ENCODE measurements at regions not wholly inside any gene's neighbourhood (a gene's known extent, or its start where the extent isn't known, plus 50 kb on each side); places are given as distances from the start of the nearest gene placed in this dataset.

DNA sequence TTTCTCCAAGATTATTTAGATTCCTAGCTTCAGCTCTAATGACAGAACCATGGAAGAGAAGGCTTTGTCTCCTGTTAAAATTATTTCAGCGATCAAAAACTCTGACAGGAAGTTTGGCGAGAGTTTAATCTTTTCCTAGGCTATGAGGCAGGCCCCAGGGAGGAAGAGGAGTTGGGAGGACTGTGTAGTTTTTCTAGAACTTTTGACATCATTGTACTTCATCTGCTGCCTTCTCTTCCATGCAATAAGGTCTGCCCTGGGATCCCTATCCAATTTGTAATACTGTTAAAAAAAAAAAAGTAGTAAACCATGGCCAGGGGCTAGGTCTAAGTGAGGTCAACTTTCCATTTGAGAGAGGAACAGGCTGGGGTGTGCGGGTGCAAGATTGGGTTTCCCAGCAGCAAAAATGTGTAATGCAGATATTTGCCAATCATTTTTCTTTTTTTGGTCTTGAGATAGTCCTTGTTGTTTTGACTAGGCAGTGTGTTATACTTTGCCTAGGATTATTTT lies 261.9 kb upstream of the ANKH start:
- H3K9me3 ChIP-seq, result no peaks in the 10 kb centered on the region
- intact Hi-C loops (cut with DNase I), result no loop called here
- H3K4me3 ChIP-seq, result no peak overlapping the region
- no peak overlapping the region for H3K27ac ChIP-seq
- H3K36me3 ChIP-seq, result no peaks in the 10 kb centered on the region
- TF ChIP-seq POLR2A (IDR thresholded peaks at IDR 0.05), result no peak
- H3K27me3 ChIP-seq, result no peaks in the 10 kb centered on the region
- H3K4me1 ChIP-seq, result no peaks in the 10 kb centered on the region
- no peak for DNase-seq (ENCODE audit: extremely low spot score in 2 of 2)

DNA sequence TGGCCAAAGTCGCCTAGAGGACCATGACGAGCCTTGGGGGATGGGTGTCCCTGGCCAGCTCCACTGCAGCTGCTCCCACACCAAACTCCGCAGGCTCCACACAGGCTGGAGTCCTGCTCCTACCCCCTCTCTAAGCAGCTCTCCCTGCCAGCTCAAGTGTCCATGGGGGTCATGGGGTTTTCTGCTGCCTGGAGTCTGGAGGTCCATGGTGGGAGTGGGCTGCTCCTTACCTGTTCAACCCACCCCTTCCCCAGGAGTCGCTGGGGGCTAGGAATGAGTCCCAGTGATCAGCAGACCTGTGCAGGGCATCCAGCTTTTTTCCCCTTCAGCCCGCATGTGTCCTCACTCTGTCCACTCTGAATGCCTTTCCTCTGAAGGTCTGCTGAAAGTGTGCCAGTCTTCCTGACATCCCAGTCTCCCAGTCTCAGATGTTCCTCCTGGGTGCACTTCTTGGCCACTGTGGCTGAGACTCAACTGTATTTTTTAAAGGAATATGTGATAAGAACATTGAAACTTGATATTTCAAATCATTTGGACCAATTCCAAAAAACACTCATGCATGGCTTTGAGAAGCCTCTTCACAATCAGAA lies 261.3 kb upstream of the ANKH start:
- TF ChIP-seq POLR2A (IDR thresholded peaks at IDR 0.05), result no peak
- no peak for TF ChIP-seq POLR2AphosphoS5 (IDR thresholded peaks at IDR 0.05; ENCODE audit: insufficient read depth in 1 of 2, low read depth in 1 of 2)
- Histone ChIP-seq H3K9me3 (no peaks in the 10 kb centered on the region), H3K4me1 (no peaks in the 10 kb centered on the region), H3K27ac (no peak overlapping the region), H3K27me3 (no peaks in the 10 kb centered on the region), H3K36me3 (no peaks in the 10 kb centered on the region), H3K4me3 (no peak overlapping the region)
- no peak for DNase-seq (ENCODE audit: extremely low spot score in 2 of 2)
- intact Hi-C loops (cut with DNase I), result no loop called here

DNA sequence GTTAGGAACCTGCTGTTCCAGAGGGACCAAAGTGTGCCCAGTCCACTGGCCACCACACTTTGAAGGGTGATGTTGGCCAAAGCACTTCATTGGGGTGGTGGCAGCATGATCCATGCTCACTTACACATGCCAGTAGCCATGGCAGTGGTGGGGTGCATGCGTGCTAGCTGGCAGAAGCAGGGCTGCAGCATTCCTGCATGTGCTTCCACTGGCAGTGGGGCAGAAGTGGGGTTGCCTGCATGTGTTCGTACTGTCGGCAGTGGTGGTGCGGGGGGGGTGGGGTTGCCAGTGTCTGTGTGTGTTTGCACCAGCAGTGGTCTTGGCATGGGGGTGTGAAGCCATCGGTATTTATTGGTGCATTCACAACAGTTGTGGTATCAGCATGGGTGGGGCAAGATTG lies 260.3 kb upstream of the ANKH start:
- H3K27ac ChIP-seq, result no peak overlapping the region
- intact Hi-C loops (cut with DNase I), result no loop called here
- DNase-seq (ENCODE audit: extremely low spot score in 2 of 2), result no peak
- H3K27me3 ChIP-seq, result no peaks in the 10 kb centered on the region
- no peaks in the 10 kb centered on the region for H3K9me3 ChIP-seq
- no peaks in the 10 kb centered on the region for H3K36me3 ChIP-seq
- TF ChIP-seq CTCF (IDR thresholded peaks at IDR 0.05) (no peak), POLR2A (IDR thresholded peaks at IDR 0.05) (no peak), POLR2AphosphoS5 (IDR thresholded peaks at IDR 0.05; ENCODE audit: insufficient read depth in 1 of 2, low read depth in 1 of 2) (no peak)
- no peaks in the 10 kb centered on the region for H3K4me1 ChIP-seq
- H3K4me3 ChIP-seq, result no peak overlapping the region

DNA sequence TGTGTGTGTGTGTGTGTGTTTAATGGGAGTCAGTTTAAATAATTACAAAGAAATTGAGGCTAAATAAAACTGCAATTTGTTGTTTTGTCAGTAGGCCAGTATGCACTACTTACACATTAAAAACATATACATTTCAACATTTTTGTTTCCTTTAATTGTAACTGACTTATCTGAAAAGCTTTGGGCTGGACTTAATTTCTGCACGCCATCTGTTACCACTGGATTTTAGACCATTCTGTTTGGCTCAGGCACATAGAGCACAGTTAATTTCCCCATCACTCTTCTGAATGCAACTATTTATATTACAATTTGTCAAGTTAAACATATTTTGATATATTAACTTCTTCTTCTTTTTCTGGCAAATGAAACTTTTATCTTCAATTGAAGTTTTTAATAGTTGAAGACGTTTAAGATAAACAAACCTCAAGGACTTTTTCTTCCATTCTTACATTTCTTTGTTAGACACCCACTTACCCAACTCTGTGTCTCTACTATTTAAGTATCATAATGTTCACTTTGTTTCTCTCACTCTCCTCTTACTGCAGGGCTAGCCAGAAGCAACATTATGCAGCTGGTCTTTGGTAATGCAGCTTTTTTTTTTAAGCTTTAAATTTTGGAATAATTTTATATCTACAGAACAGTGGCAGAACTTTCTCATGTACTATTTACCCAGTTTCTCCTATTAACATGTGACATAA lies 253.4 kb upstream of the ANKH start:
- intact Hi-C loops (cut with DNase I), result no loop called here

GRCh38 chr5:15124461-15124860 lies 252.9 kb upstream of the ANKH start:
- H3K27ac ChIP-seq, result no peak overlapping the region
- no peaks in the 10 kb centered on the region for H3K9me3 ChIP-seq
- H3K27me3 ChIP-seq, result no peaks in the 10 kb centered on the region
- TF ChIP-seq POLR2AphosphoS5 (IDR thresholded peaks at IDR 0.05; ENCODE audit: insufficient read depth in 1 of 2, low read depth in 1 of 2) (no peak), CTCF (IDR thresholded peaks at IDR 0.05) (no peak), POLR2A (IDR thresholded peaks at IDR 0.05) (no peak)
- H3K36me3 ChIP-seq, result no peaks in the 10 kb centered on the region
- intact Hi-C loops (cut with DNase I), result no loop called here
- no peak for DNase-seq (ENCODE audit: extremely low spot score in 2 of 2)
- H3K4me3 ChIP-seq, result no peak overlapping the region
- H3K4me1 ChIP-seq, result no peaks in the 10 kb centered on the region

More for the DNA sequence above, 253.4 kb upstream of the ANKH start:
- H3K27me3 ChIP-seq, result no peaks in the 10 kb centered on the region
- no peak for TF ChIP-seq POLR2AphosphoS5 (IDR thresholded peaks at IDR 0.05; ENCODE audit: insufficient read depth in 1 of 2, low read depth in 1 of 2)
- TF ChIP-seq POLR2A (IDR thresholded peaks at IDR 0.05), result no peak
- TF ChIP-seq CTCF (IDR thresholded peaks at IDR 0.05), result no peak
- no peaks in the 10 kb centered on the region for H3K4me1 ChIP-seq
- H3K27ac ChIP-seq, result no peak overlapping the region
- no peak overlapping the region for H3K4me3 ChIP-seq
- no peak for DNase-seq (ENCODE audit: extremely low spot score in 2 of 2)
- no peaks in the 10 kb centered on the region for H3K36me3 ChIP-seq
- H3K9me3 ChIP-seq, result no peaks in the 10 kb centered on the region

- intact Hi-C loops (cut with DNase I), result no loop called here
- no peak overlapping the region for H3K4me3 ChIP-seq
- no peak for DNase-seq (ENCODE audit: extremely low spot score in 2 of 2)
- no peaks in the 10 kb centered on the region for H3K27me3 ChIP-seq
- no peaks in the 10 kb centered on the region for H3K36me3 ChIP-seq
- TF ChIP-seq POLR2AphosphoS5 (IDR thresholded peaks at IDR 0.05; ENCODE audit: insufficient read depth in 1 of 2, low read depth in 1 of 2) (no peak), POLR2A (IDR thresholded peaks at IDR 0.05) (no peak), CTCF (IDR thresholded peaks at IDR 0.05) (no peak)
- peak overlapping the region; percentile 9 for H3K27ac ChIP-seq
- peaks cover 5% of the 10 kb centered on the region for H3K4me1 ChIP-seq
- no peaks in the 10 kb centered on the region for H3K9me3 ChIP-seq
These were observed 246.1 kb upstream of the ANKH start for GRCh38 chr5:15117688-15118087.

All from vagina (tissue), 2 donors.